ENCODE measurements at regions not wholly inside any gene's neighbourhood (a gene's known extent, or its start where the extent isn't known, plus 50 kb on each side); places are given as distances from the start of the nearest gene placed in this dataset.

DNA sequence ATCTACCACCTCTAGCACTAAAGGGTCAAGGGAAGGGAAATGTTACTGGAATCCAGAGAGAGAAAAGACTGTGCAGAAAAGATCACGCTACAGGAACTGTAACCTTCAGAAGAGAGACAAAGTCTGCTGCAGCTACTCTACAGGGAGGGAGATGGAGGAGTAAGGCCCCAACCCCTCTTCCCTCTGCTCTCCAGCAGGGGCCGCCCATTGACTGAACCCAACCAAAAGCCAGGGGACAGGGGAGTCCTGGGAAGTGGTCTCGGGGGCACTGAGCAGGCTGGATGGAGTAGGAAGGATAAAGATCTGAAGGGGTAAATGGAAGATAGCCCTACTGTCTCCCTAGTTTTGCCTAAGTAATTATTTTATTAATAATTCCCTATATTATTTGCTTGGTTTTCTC lies 72.8 kb upstream of the NR5A2 start:
- no peak for DNase-seq

DNA sequence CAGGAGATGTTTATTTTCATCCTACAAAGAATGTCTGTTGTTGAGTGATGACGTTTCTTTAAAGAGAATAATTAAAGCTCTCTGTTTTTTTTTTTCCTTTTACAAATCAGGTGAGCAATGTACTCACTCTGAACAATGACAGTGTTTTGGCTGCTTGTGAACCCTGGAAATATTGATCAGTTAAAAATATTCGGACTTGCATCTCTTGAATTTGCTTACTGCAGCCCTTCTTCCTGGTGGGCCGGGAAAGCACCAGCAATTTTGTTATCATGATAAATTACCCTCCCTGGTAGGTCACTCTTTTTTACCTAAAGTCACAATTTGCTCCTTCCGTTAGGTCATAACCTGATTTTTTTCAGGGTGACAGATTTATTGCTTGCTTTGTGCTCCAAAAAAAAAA lies 72.3 kb upstream of the NR5A2 start:
- no peak for DNase-seq

GRCh38 chr1:199956005-199956404 lies 71.5 kb upstream of the NR5A2 start:
- no peak for DNase-seq

GRCh38 chr1:199959033-199959774 lies 68.3 kb upstream of the NR5A2 start:
- no peak for DNase-seq

GRCh38 chr1:199959775-199960110 lies 67.8 kb upstream of the NR5A2 start:
- DNase-seq, result no peak

DNA sequence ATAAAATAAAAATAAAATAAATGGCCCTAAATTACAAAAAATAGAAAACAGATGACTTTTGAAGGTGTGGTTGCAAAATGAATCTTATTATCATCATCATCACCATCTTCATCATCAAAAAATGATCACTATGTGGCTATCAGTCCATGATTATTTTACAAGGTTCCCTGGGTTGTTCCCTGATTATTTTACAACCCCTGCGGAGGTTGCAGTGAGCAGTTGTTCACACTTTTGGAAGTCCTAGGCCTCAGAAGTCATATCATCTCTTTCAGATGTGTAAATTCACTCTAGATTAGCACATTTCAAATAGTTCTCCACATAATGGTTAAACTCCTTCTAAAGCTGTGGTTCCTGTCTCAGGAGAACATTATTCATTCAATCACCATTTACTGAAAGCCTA lies 57.4 kb upstream of the NR5A2 start:
- DNase-seq, result no peak

DNA sequence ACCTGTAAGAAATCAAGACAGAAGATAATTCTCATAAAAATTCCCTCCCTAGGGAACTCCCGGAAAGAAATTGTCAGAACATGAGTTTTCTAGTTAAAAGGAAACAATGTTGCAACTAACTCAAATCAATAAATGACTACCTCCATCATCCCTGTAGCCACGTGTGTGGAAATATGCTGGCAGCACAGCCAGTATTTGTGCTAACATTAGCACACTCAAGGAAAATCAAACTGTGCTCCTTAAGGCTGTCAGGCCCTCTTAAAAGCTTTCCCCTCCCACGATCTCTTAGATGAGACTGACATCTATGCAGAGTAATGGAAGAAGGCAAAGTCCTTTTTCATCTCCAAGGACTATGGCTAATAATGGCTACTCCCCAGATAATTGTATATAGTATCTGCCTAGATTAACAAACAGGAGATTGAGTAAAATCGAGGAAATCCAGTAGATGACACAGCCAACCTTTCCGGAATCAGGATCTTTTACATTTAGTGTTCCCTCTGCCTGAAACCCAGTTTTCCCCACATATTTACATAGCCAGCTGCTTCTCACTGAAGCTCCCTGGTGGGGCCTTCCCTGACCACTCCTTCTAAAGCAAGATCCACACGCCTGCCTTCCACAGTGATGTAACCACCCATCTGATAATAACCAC lies 50.9 kb upstream of the NR5A2 start:
- DNase-seq, result no peak
